ENCODE measurements at regions not wholly inside any gene's neighbourhood (a gene's known extent, or its start where the extent isn't known, plus 50 kb on each side); places are given as distances from the start of the nearest gene placed in this dataset.
"Not testable (repeated sequence)": the region's sequence is repeated elsewhere in the genome, so short reads cannot be mapped to it uniquely, and the experiment has no call there.

DNA sequence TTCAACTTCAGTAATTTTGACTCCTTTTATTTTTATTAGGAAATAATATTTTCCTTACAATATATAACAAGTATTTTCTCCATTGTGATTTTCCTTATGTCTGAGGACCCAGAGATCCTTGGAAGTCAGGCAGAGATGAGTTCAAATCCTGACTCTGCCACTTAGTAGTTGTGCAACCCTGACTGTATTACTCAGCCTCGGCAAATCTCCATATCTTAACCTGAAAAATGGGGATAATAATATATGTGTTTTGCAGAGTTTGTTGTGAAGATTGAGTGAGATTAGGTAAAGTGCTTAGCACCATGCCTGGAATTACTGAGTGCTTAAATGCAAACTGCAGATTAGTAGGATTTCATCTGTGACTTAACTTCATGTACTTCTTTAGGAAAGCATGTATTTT, 120.5 kb upstream of the KLF14 start (continued):
- no peak for TF ChIP-seq ZNF423 (CRISPR knock-in tag; IDR thresholded peaks at IDR 0.05)
- no peak for TF ChIP-seq MLX (CRISPR knock-in tag; IDR thresholded peaks at IDR 0.05)
- no peak for TF ChIP-seq CTCF (IDR thresholded peaks at IDR 0.05)
- no peak for TF ChIP-seq TEAD1 (CRISPR knock-in tag; IDR thresholded peaks at IDR 0.05)
- no peak for TF ChIP-seq ZBTB43 (CRISPR knock-in tag; IDR thresholded peaks at IDR 0.05)
- no peak for TF ChIP-seq KAT7 (CRISPR knock-in tag; IDR thresholded peaks at IDR 0.05; ENCODE audit: borderline replicate concordance)
- TF ChIP-seq EMX1 (CRISPR knock-in tag; IDR thresholded peaks at IDR 0.05) = no peak
- TF ChIP-seq, protein P1, sequence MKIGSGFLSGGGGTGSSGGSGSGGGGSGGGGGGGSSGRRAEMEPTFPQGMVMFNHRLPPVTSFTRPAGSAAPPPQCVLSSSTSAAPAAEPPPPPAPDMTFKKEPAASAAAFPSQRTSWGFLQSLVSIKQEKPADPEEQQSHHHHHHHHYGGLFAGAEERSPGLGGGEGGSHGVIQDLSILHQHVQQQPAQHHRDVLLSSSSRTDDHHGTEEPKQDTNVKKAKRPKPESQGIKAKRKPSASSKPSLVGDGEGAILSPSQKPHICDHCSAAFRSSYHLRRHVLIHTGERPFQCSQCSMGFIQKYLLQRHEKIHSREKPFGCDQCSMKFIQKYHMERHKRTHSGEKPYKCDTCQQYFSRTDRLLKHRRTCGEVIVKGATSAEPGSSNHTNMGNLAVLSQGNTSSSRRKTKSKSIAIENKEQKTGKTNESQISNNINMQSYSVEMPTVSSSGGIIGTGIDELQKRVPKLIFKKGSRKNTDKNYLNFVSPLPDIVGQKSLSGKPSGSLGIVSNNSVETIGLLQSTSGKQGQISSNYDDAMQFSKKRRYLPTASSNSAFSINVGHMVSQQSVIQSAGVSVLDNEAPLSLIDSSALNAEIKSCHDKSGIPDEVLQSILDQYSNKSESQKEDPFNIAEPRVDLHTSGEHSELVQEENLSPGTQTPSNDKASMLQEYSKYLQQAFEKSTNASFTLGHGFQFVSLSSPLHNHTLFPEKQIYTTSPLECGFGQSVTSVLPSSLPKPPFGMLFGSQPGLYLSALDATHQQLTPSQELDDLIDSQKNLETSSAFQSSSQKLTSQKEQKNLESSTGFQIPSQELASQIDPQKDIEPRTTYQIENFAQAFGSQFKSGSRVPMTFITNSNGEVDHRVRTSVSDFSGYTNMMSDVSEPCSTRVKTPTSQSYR (CRISPR knock-in tag; IDR thresholded peaks at IDR 0.05) = no peak
- no peak for TF ChIP-seq ZNF219 (CRISPR knock-in tag; IDR thresholded peaks at IDR 0.05; ENCODE audit: borderline replicate concordance)
- TF ChIP-seq FOXJ3 (CRISPR knock-in tag; IDR thresholded peaks at IDR 0.05; ENCODE audit: borderline replicate concordance) = no peak

DNA sequence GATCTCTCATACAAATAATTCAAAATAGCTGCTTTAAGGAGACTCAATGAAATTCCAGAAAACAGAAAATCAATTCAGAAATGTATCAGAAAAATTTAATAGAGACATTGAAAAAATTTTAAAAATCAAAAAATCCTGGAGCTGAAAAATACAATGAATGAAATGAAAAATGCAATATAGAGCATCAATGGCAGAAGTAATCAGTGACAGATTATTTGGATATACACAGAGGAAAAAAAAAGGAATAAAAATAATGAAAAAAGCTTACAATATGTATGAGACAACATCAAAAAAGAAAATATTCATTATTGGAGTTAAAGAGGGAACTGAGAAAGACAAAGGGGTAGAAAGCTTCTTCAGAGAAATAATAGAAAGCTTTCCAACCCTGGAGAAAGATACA, 122.9 kb upstream of the KLF14 start:
- CTCF ChIA-PET = interaction anchor here (1.4 kb wide), 1 partner anchor 99 kb away, joined by 3 read pairs; no protein-coding TSS in a partner anchor
- H3K27me3 Mint-ChIP-seq (ENCODE audit: low read depth) = no peaks in the 10 kb centered on the region; the same call in none of the 2 replicates

DNA sequence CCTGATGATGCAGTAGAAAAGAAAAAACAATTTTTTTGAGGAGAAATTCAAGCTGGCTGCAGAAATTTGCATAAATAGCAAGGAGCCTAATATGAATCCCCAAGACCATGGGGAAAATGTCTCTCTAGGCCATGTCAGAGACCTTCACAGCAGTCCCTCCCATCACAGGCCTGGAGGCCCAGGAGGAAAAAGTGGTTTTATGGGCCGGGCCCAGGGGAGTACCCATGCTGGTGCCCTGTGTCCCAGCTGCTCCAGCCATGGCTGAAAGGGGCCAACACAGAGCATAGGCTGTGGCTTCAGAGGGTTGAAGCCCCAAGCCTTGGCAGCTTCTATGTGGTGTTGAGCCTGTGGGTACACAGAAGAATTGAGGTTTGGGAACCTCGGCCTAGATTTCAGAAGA, 126.8 kb upstream of the KLF14 start:
- CTCF ChIA-PET; DNase-seq (ENCODE audit: low spot score); H3K4me3 Mint-ChIP-seq; POLR2A ChIA-PET; ATAC-seq; H3K27ac Mint-ChIP-seq; H3K4me1 Mint-ChIP-seq; H3K27me3 Mint-ChIP-seq (ENCODE audit: low read depth): not testable (repeated sequence)
- Mint-ChIP-seq H3K9me3 (peaks cover 72% of the 10 kb centered on the region), H3K36me3 (peaks cover 41% of the 10 kb centered on the region)

More for the DNA sequence above, 122.9 kb upstream of the KLF14 start:
- Mint-ChIP-seq H3K9me3 (peaks cover 56% of the 10 kb centered on the region), H3K36me3 (peaks cover 33% of the 10 kb centered on the region), H3K4me3 (no peak overlapping the region), H3K27ac (no peak overlapping the region), H3K4me1 (no peaks in the 10 kb centered on the region)
- DNase-seq (ENCODE audit: low spot score) (no peak), ATAC-seq (no peak)
- TF ChIP-seq USF2 (CRISPR knock-in tag; IDR thresholded peaks at IDR 0.05) (no peak), RORB (CRISPR knock-in tag; IDR thresholded peaks at IDR 0.05) (no peak), ZNF219 (CRISPR knock-in tag; IDR thresholded peaks at IDR 0.05; ENCODE audit: borderline replicate concordance) (no peak)
- TF ChIP-seq, protein P2, sequence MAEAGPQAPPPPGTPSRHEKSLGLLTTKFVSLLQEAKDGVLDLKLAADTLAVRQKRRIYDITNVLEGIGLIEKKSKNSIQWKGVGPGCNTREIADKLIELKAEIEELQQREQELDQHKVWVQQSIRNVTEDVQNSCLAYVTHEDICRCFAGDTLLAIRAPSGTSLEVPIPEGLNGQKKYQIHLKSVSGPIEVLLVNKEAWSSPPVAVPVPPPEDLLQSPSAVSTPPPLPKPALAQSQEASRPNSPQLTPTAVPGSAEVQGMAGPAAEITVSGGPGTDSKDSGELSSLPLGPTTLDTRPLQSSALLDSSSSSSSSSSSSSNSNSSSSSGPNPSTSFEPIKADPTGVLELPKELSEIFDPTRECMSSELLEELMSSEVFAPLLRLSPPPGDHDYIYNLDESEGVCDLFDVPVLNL (CRISPR knock-in tag; IDR thresholded peaks at IDR 0.05; ENCODE audit: borderline replicate concordance, low read depth) = no peak
- POLR2A ChIA-PET = no interaction called here

Measured in WTC11 (cell line).